ENCODE measurements at regions not wholly inside any gene's neighbourhood (a gene's known extent, or its start where the extent isn't known, plus 50 kb on each side); places are given as distances from the start of the nearest gene placed in this dataset.
A peak's percentile ranks its signal among the peaks of the same experiment; 100 is the strongest.

GRCh38 chr11:35071722-35072121 is 67.2 kb upstream of the CD44 start:
- Histone ChIP-seq H3K36me3 (ENCODE audit: control insufficient read depth in 2 of 2, extremely low read depth in 1 of 2, insufficient read depth in 2 of 2, low read length in 2 of 2) (no peaks in the 10 kb centered on the region), H2AFZ (ENCODE audit: control insufficient read depth, low read length) (no peak overlapping the region), H3K9me3 (ENCODE audit: control insufficient read depth, low read depth, low read length) (no peaks in the 10 kb centered on the region), H3K27ac (ENCODE audit: control insufficient read depth, insufficient read depth, low read length) (no peak overlapping the region), H3K9ac (ENCODE audit: control insufficient read depth, extremely low read depth, insufficient read depth, low read length) (no peak overlapping the region), H4K20me1 (ENCODE audit: control insufficient read depth, extremely low read depth, insufficient read depth, low read length) (no peaks in the 10 kb centered on the region), H3K9me1 (ENCODE audit: control insufficient read depth, extremely low read depth, insufficient read depth, low read length) (no peaks in the 10 kb centered on the region), H3K4me3 (ENCODE audit: control insufficient read depth in 2 of 3, extremely low read depth in 1 of 3, insufficient read depth in 2 of 3, low read depth in 1 of 3, low read length in 3 of 3) (no peak overlapping the region), H3K27me3 (ENCODE audit: control insufficient read depth, extremely low read depth, insufficient read depth, low read length) (no peaks in the 10 kb centered on the region), H3K79me2 (ENCODE audit: control insufficient read depth, insufficient read depth, low read length) (no peaks in the 10 kb centered on the region), H3K4me2 (ENCODE audit: control insufficient read depth, extremely low read depth, insufficient read depth, low read depth, low read length) (no peak overlapping the region), H3K4me1 (ENCODE audit: control insufficient read depth, extremely low read depth, insufficient read depth, low read length) (no peaks in the 10 kb centered on the region)
- dilution Hi-C loops (cut with MboI; ENCODE audit: extremely low pct_ligation_motif_present, low sequenced_read_pairs) = no loop called here
- DNase-seq (ENCODE audit: low read depth, low spot score) (no peak), FAIRE-seq (no peak)
- TF ChIP-seq CTCF (optimal IDR thresholded peaks at IDR 0.05 in 1 of 3, IDR thresholded peaks at IDR 0.05 in 1 of 3, conservative IDR thresholded peaks at IDR 0.05 in 1 of 3; ENCODE audit: extremely low read depth in 1 of 3, insufficient read depth in 2 of 3, low read length in 3 of 3) (no peak), EZH2 (IDR thresholded peaks at IDR 0.05; ENCODE audit: low read length) (no peak)

- H2AFZ ChIP-seq (ENCODE audit: control insufficient read depth, low read length) = peak overlapping the region; percentile 14
- no peak overlapping the region for H3K4me3 ChIP-seq (ENCODE audit: control insufficient read depth in 2 of 3, extremely low read depth in 1 of 3, insufficient read depth in 2 of 3, low read depth in 1 of 3, low read length in 3 of 3)
- H3K9me3 ChIP-seq (ENCODE audit: control insufficient read depth, low read depth, low read length) = no peaks in the 10 kb centered on the region
- no peaks in the 10 kb centered on the region for H3K36me3 ChIP-seq (ENCODE audit: control insufficient read depth in 2 of 2, extremely low read depth in 1 of 2, insufficient read depth in 2 of 2, low read length in 2 of 2)
- DNase-seq (ENCODE audit: low read depth, low spot score) (no peak), FAIRE-seq (no peak)
- peak overlapping the region; percentile 15 for H3K27ac ChIP-seq (ENCODE audit: control insufficient read depth, insufficient read depth, low read length)
- H3K9ac ChIP-seq (ENCODE audit: control insufficient read depth, extremely low read depth, insufficient read depth, low read length) = no peak overlapping the region
- H3K27me3 ChIP-seq (ENCODE audit: control insufficient read depth, extremely low read depth, insufficient read depth, low read length) = no peaks in the 10 kb centered on the region
- no peaks in the 10 kb centered on the region for H3K79me2 ChIP-seq (ENCODE audit: control insufficient read depth, insufficient read depth, low read length)
- peaks cover 19% of the 10 kb centered on the region for H3K4me1 ChIP-seq (ENCODE audit: control insufficient read depth, extremely low read depth, insufficient read depth, low read length)
- H4K20me1 ChIP-seq (ENCODE audit: control insufficient read depth, extremely low read depth, insufficient read depth, low read length) = no peaks in the 10 kb centered on the region
- dilution Hi-C loops (cut with MboI; ENCODE audit: extremely low pct_ligation_motif_present, low sequenced_read_pairs) = no loop called here
- TF ChIP-seq CTCF (optimal IDR thresholded peaks at IDR 0.05 in 1 of 3, IDR thresholded peaks at IDR 0.05 in 1 of 3, conservative IDR thresholded peaks at IDR 0.05 in 1 of 3; ENCODE audit: extremely low read depth in 1 of 3, insufficient read depth in 2 of 3, low read length in 3 of 3) (no peak), EZH2 (IDR thresholded peaks at IDR 0.05; ENCODE audit: low read length) (no peak)
- no peaks in the 10 kb centered on the region for H3K9me1 ChIP-seq (ENCODE audit: control insufficient read depth, extremely low read depth, insufficient read depth, low read length)
- no peak overlapping the region for H3K4me2 ChIP-seq (ENCODE audit: control insufficient read depth, extremely low read depth, insufficient read depth, low read depth, low read length)
These were observed 65.1 kb upstream of the CD44 start for GRCh38 chr11:35073691-35074419.

Measured in keratinocyte (primary cell).